NCI-H2196 treated with DMSO at 0.1 percent for 48 hours (cell line): ENCODE measurements at regions not wholly inside any gene's neighbourhood (a gene's known extent, or its start where the extent isn't known, plus 50 kb on each side); places are given as distances from the start of the nearest gene placed in this dataset.

Source experiments
- DNase-seq: peaks from one replicate; lab custom pipeline; 2025; ENCODE audit not compliant: unreplicated experiment; lab: John Stamatoyannopoulos, UW

- DNase-seq: no peak
Observed at GRCh38 chr15:62459875-62460274, 294.8 kb upstream of the C2CD4B start.

- DNase-seq: no peak
Observed at GRCh38 chr15:62462268-62462667, 297.2 kb upstream of the C2CD4B start.

GRCh38 chr15:62462721-62463120 lies 297.6 kb upstream of the C2CD4B start:
- no peak for DNase-seq

- DNase-seq: no peak
Observed at GRCh38 chr15:62464705-62465104, 299.6 kb upstream of the C2CD4B start.

- no peak for DNase-seq
Observed at GRCh38 chr15:62465173-62465572, 300.1 kb upstream of the C2CD4B start.

GRCh38 chr15:62469478-62469873 lies 304.4 kb upstream of the C2CD4B start:
- DNase-seq: no peak

- DNase-seq: no peak
Observed at GRCh38 chr15:62469874-62470688, 305.0 kb upstream of the C2CD4B start.

GRCh38 chr15:62472616-62473299 lies 307.7 kb upstream of the C2CD4B start:
- DNase-seq: no peak

GRCh38 chr15:62474021-62474770 lies 309.1 kb upstream of the C2CD4B start:
- DNase-seq: no peak

- no peak for DNase-seq
Observed at GRCh38 chr15:62474771-62475124, 309.7 kb upstream of the C2CD4B start.

- no peak for DNase-seq
Observed at GRCh38 chr15:62475591-62475990, 310.5 kb upstream of the C2CD4B start.

GRCh38 chr15:62476163-62476562 lies 311.1 kb upstream of the C2CD4B start:
- DNase-seq: no peak

GRCh38 chr15:62477929-62478328 lies 312.8 kb upstream of the C2CD4B start:
- no peak for DNase-seq

GRCh38 chr15:62482785-62483429 lies 317.8 kb upstream of the C2CD4B start:
- DNase-seq: no peak

- no peak for DNase-seq
Observed at GRCh38 chr15:62483814-62484213, 318.7 kb upstream of the C2CD4B start.

GRCh38 chr15:62485170-62485720 lies 320.2 kb upstream of the C2CD4B start:
- DNase-seq: no peak

- no peak for DNase-seq
Observed at GRCh38 chr15:62486041-62486440, 321.0 kb upstream of the C2CD4B start.

GRCh38 chr15:62488387-62488786 lies 323.3 kb upstream of the C2CD4B start:
- no peak for DNase-seq

- DNase-seq: no peak
Observed at GRCh38 chr15:62491642-62492041, 326.6 kb upstream of the C2CD4B start.

- no peak for DNase-seq
Observed at GRCh38 chr15:62492900-62493299, 327.8 kb upstream of the C2CD4B start.

- DNase-seq: no peak
Observed at GRCh38 chr15:62494197-62494596, 329.1 kb upstream of the C2CD4B start.
